HepG2 (cell line): ENCODE measurements at regions not wholly inside any gene's neighbourhood (a gene's known extent, or its start where the extent isn't known, plus 50 kb on each side); places are given as distances from the start of the nearest gene placed in this dataset.

Source experiments
- ATAC-seq: fragments of 200-7000 bp; cut with Tn5 transposase; 3 replicates; pipeline ENCODE4 v1.9.1; 2020; ENCODE audit warnings: mild to moderate bottlenecking, moderate library complexity
- BruUV-seq: library from RNA; stranded (reverse); fragments of 400-500 nt; replicated peaks from 2 replicates; lab custom pipeline; 2021; lab: Mats Ljungman, UMichigan
- CTCF ChIA-PET: fragments of 300-600 bp; formaldehyde crosslinking; extraction: SDS; loops from one replicate; lab custom pipeline; 2021; ENCODE audit warnings: low total read pairs, inconsistent platforms, low intra/inter-chr PET ratio; lab: Yijun Ruan, JAX
- POLR2A ChIA-PET: fragments of 350-600 bp; sonication (Branson Sonifier 250); formaldehyde crosslinking; loops from one replicate; lab custom pipeline; 2020; ENCODE audit warnings: antibody characterized with exemption, inconsistent platforms; lab: Yijun Ruan, JAX
- DNase-seq: peaks from one replicate; pipeline ENCODE4 v3.0.0-alpha.2; 2015; ENCODE audit warnings: low spot score
- FAIRE-seq: peaks from 3 replicates; lab custom pipeline; 2011; peaks lifted over from hg19 to GRCh38; lab: Jason Lieb, UNC
- H2AFZ ChIP-seq: one replicate; pipeline ENCODE4 v1.6.1; 2011; ENCODE audit warnings: low read length, inconsistent platforms
- H3K27ac ChIP-seq: fragments of 300-600 bp; 3 replicates; pipeline ENCODE4 v1.8.0; 2011; ENCODE audit warnings: mixed run types, mild to moderate bottlenecking, mixed read lengths, low read length, inconsistent platforms; ENCODE audit not compliant: insufficient read depth; ENCODE audit errors: extremely low read length
- H3K27me3 ChIP-seq, 2 experiments: fragments of 200-600 bp in 1 of 2; 2 replicates in 1 of 2; 3 replicates in 1 of 2; pipeline versions ENCODE4 v1.6.0 to v1.8.0; 2011; ENCODE audit warnings: low read length in 2 of 2, mild to moderate bottlenecking in 2 of 2, moderate library complexity in 2 of 2, inconsistent platforms in 1 of 2; ENCODE audit not compliant: insufficient read depth in 2 of 2, control insufficient read depth in 1 of 2
- H3K36me3 ChIP-seq, 2 experiments: fragments of 200-600 bp in 1 of 2; replicated peaks in 1 of 2; 2 replicates in 1 of 2; 3 replicates in 1 of 2; pipeline versions ENCODE4 v1.5.1 to v1.8.0; 2011; ENCODE audit warnings: low read length in 2 of 2, inconsistent platforms in 1 of 2; ENCODE audit not compliant: insufficient read depth in 2 of 2, control insufficient read depth in 1 of 2
- H3K4me1 ChIP-seq: 2 replicates; pipeline ENCODE4 v1.5.1; 2012; ENCODE audit warnings: low read length, inconsistent platforms; ENCODE audit not compliant: insufficient read depth
- H3K4me2 ChIP-seq: 2 replicates; pipeline ENCODE4 v1.6.0; 2011; ENCODE audit warnings: low read depth, low read length, inconsistent platforms
- H3K4me3 ChIP-seq, 3 experiments: fragments of 200-600 bp in 1 of 3; sonication (generic), shearing (Covaris generic) in 1 of 3; replicated peaks in 1 of 3; 2 replicates each; pipeline ENCODE4 v1.5.1; 2011 to 2016; ENCODE audit warnings: low read length in 3 of 3, inconsistent platforms in 2 of 3, low read depth in 2 of 3, mild to moderate bottlenecking in 2 of 3, control low read depth in 1 of 3, mixed read lengths in 1 of 3; ENCODE audit not compliant: insufficient read depth in 1 of 3
- H3K79me2 ChIP-seq: one replicate; pipeline ENCODE4 v1.6.1; 2011; ENCODE audit warnings: low read length, inconsistent platforms; ENCODE audit not compliant: insufficient read depth
- H3K9ac ChIP-seq: 2 replicates; pipeline ENCODE4 v1.6.0; 2011; ENCODE audit warnings: mild to moderate bottlenecking, low read depth, low read length, inconsistent platforms; ENCODE audit not compliant: insufficient read depth
- H3K9me3 ChIP-seq: 2 replicates; pipeline ENCODE4 v1.5.1; 2012; ENCODE audit warnings: mild to moderate bottlenecking, low read length
- H4K20me1 ChIP-seq: 2 replicates; pipeline ENCODE4 v1.6.0; 2011; ENCODE audit warnings: inconsistent platforms, mild to moderate bottlenecking, low read length, moderate library complexity; ENCODE audit not compliant: insufficient read depth
- GABPA ChIP-seq, 2 experiments: IDR thresholded peaks; 2 replicates each; pipeline ENCODE4 v1.6.1; 2011 to 2016; ENCODE audit warnings: low read depth in 2 of 2, low read length in 1 of 2, missing biosample characterization in 1 of 2, missing genetic modification characterization in 1 of 2
- MED13 ChIP-seq: sonication (generic); formaldehyde crosslinking; IDR thresholded peaks from 2 replicates; pipeline ENCODE4 v1.5.0; 2020; ENCODE audit warnings: missing genetic modification reagents
- NCOA2 ChIP-seq: sonication (generic); formaldehyde crosslinking; IDR thresholded peaks from 2 replicates; pipeline ENCODE4 v1.8.0; 2022; ENCODE audit warnings: inconsistent platforms
- NR2F2 ChIP-seq: IDR thresholded peaks from 2 replicates; pipeline ENCODE4 v1.6.1; 2012; ENCODE audit warnings: low read depth, inconsistent platforms, borderline replicate concordance
- PHF21A ChIP-seq: sonication (generic); formaldehyde crosslinking; IDR thresholded peaks from 2 replicates; pipeline ENCODE4 v1.5.0; 2020; ENCODE audit warnings: mild to moderate bottlenecking, missing genetic modification reagents
- RBM39 ChIP-seq: fragments of 200-400 bp; formaldehyde crosslinking; IDR thresholded peaks from one replicate; pipeline ENCODE4 v1.6.1; 2018; ENCODE audit warnings: antibody characterized with exemption, mild to moderate bottlenecking, low read depth, low read length; ENCODE audit not compliant: poor library complexity, severe bottlenecking
- RFX5 ChIP-seq: IDR thresholded peaks from 2 replicates; pipeline ENCODE4 v1.6.1; 2011; ENCODE audit warnings: low read depth, low read length, improper control_type of control experiment
- TBP ChIP-seq: sonication (generic); formaldehyde crosslinking; IDR thresholded peaks from 2 replicates; pipeline ENCODE4 v1.5.0; 2020; ENCODE audit warnings: missing genetic modification reagents
- U2AF2 ChIP-seq: fragments of 200-400 bp; formaldehyde crosslinking; IDR thresholded peaks from 2 replicates; pipeline ENCODE4 v1.6.1; 2017; ENCODE audit warnings: low read depth, mild to moderate bottlenecking, low read length
- ZFAT ChIP-seq: sonication (generic); formaldehyde crosslinking; conservative IDR thresholded peaks from 2 replicates; pipeline ENCODE4 v1.8.1; 2023; ENCODE audit warnings: missing genetic modification reagents, inconsistent platforms
- ZNF101 ChIP-seq: sonication (generic); formaldehyde crosslinking; IDR thresholded peaks from 2 replicates; pipeline ENCODE4 v1.4.0; 2020; ENCODE audit warnings: mild to moderate bottlenecking, low read depth, missing genetic modification reagents, borderline replicate concordance
- ZNF234 ChIP-seq: sonication (generic); formaldehyde crosslinking; conservative IDR thresholded peaks from 2 replicates; pipeline ENCODE4 v1.5.1; 2020; ENCODE audit warnings: mild to moderate bottlenecking, missing genetic modification reagents
- ZNF317 ChIP-seq: sonication (generic); formaldehyde crosslinking; IDR thresholded peaks from 2 replicates; pipeline ENCODE4 v1.5.0; 2020; ENCODE audit warnings: mild to moderate bottlenecking, missing genetic modification reagents
- ZNF460 ChIP-seq: sonication (generic); formaldehyde crosslinking; IDR thresholded peaks from 2 replicates; pipeline ENCODE4 v1.5.1; 2020; ENCODE audit warnings: missing genetic modification reagents, mild to moderate bottlenecking, borderline replicate concordance
- ZNF703 ChIP-seq: sonication (generic); formaldehyde crosslinking; IDR thresholded peaks from 2 replicates; pipeline ENCODE4 v1.5.1; 2020; ENCODE audit warnings: missing genetic modification reagents, mild to moderate bottlenecking, moderate library complexity, borderline replicate concordance
- ZNF816 ChIP-seq: sonication (generic); formaldehyde crosslinking; IDR thresholded peaks from 2 replicates; pipeline ENCODE4 v1.8.0; 2022; ENCODE audit warnings: missing genetic modification reagents, mild to moderate bottlenecking, borderline replicate concordance
- WGBS: methylation state at CpG from one replicate; pipeline ENCODE4 v1.1.6; 2017; ENCODE audit warnings: low lambda C conversion rate; 5-methylcytosine and 5-hydroxymethylcytosine counted together
- in situ Hi-C: cut with HindIII; loops from 2 replicates; pipeline ENCODE4 v1.10.0; 2017; ENCODE audit warnings: low pct_unique_long_range_greater_than_20kb; ENCODE audit not compliant: extremely low pct_ligation_motif_present
- intact Hi-C: fragments of 100-400 bp; cut with micrococcal nuclease; formaldehyde crosslinking; loops from one replicate; pipeline ENCODE4 v1.10.0; 2022; ENCODE audit not compliant: unreplicated experiment
- TF ChIP-seq, protein P1 (sequence below): sonication (generic); formaldehyde crosslinking; IDR thresholded peaks from 2 replicates; pipeline ENCODE4 v1.5.1; 2020; ENCODE audit warnings: missing genetic modification reagents, mild to moderate bottlenecking, borderline replicate concordance
- TF ChIP-seq, protein P2 (sequence below): sonication (generic); formaldehyde crosslinking; IDR thresholded peaks from 2 replicates; pipeline ENCODE4 v1.5.0; 2020; ENCODE audit warnings: missing genetic modification reagents, mild to moderate bottlenecking, borderline replicate concordance

DNA sequence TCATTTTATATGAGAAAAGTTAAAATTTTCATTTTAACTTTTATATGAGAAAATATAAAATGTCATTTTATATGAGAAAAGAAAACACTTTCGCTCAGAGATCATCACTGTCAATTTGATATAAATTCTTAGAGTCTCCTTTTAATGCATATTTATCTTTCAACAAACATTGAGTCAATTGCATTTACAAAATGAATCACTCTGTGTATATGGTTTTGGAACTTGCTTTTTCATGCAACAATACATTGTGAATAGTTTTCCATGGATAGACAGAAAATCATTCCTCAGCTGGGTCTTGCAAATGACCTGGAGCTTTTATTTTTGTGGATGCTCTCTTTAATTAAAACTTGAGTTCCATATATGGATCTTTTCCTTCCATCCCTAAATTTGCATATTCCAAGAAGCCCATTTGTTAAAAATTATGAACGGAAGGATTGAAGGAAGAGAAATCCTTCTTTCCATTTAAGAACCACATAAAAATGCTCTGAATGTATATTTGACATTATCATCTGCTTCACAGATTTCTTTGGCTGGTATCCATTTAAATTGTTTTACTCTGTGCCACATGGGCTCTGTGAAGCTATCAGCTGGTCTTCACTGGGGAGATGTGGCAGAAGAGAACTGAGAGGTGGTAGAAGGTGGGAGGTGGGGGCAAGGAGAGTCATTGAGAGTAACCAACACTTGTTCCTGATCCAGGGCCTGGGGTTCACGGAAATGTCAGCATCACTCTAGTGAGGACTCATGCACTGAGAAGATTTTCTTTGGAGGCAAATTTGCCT, 104.1 kb downstream of the QPCT start:
- Histone ChIP-seq H3K27me3 (no peaks in the 10 kb centered on the region), H4K20me1 (no peaks in the 10 kb centered on the region), H3K4me2 (no peak overlapping the region), H2AFZ (no peak overlapping the region), H3K4me3 (no peak overlapping the region), H3K36me3 (no peaks in the 10 kb centered on the region)
- in situ Hi-C loops (no loop called here), intact Hi-C loops (no loop called here)
- POLR2A ChIA-PET: no interaction called here
- CTCF ChIA-PET: no interaction called here
- BruUV-seq: no TSS peak
- FAIRE-seq: no peak
- 21% methylated on average over 3 of the region's 3 CpGs for WGBS
- ATAC-seq: no peak
- TF ChIP-seq ZNF703 (no peak), ZNF101 (no peak), NCOA2 (CRISPR knock-in tag) (no peak), U2AF2 (no peak), ZNF460 (CRISPR knock-in tag) (no peak), RBM39 (no peak), ZNF816 (CRISPR knock-in tag) (no peak), ZNF317 (CRISPR knock-in tag) (no peak), PHF21A (CRISPR knock-in tag) (no peak), TBP (CRISPR knock-in tag) (no peak), ZNF234 (CRISPR knock-in tag) (no peak), RFX5 (no peak), NR2F2 (no peak), ZFAT (CRISPR knock-in tag) (no peak), GABPA (IDR thresholded peaks at IDR 0.05; ENCODE audit: low read depth, low read length) (no peak), GABPA (CRISPR knock-in tag; IDR thresholded peaks at IDR 0.05; ENCODE audit: low read depth) (no peak), MED13 (CRISPR knock-in tag) (no peak)
- TF ChIP-seq, protein P1, sequence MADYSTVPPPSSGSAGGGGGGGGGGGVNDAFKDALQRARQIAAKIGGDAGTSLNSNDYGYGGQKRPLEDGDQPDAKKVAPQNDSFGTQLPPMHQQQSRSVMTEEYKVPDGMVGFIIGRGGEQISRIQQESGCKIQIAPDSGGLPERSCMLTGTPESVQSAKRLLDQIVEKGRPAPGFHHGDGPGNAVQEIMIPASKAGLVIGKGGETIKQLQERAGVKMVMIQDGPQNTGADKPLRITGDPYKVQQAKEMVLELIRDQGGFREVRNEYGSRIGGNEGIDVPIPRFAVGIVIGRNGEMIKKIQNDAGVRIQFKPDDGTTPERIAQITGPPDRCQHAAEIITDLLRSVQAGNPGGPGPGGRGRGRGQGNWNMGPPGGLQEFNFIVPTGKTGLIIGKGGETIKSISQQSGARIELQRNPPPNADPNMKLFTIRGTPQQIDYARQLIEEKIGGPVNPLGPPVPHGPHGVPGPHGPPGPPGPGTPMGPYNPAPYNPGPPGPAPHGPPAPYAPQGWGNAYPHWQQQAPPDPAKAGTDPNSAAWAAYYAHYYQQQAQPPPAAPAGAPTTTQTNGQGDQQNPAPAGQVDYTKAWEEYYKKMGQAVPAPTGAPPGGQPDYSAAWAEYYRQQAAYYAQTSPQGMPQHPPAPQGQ (CRISPR knock-in tag): no peak
- TF ChIP-seq, protein P2, sequence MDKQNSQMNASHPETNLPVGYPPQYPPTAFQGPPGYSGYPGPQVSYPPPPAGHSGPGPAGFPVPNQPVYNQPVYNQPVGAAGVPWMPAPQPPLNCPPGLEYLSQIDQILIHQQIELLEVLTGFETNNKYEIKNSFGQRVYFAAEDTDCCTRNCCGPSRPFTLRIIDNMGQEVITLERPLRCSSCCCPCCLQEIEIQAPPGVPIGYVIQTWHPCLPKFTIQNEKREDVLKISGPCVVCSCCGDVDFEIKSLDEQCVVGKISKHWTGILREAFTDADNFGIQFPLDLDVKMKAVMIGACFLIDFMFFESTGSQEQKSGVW: no peak
- TF ChIP-seq, all 625 proteins: peak for 0
- no peak overlapping the region for H3K27ac ChIP-seq
- no peaks in the 10 kb centered on the region for H3K4me1 ChIP-seq
- H3K9me3 ChIP-seq: no peaks in the 10 kb centered on the region
- DNase-seq: no peak
- no peak overlapping the region for H3K9ac ChIP-seq
- H3K79me2 ChIP-seq: no peaks in the 10 kb centered on the region
